ENCODE measurements at regions not wholly inside any gene's neighbourhood (a gene's known extent, or its start where the extent isn't known, plus 50 kb on each side); places are given as distances from the start of the nearest gene placed in this dataset.
"Not testable (repeated sequence)": the region's sequence is repeated elsewhere in the genome, so short reads cannot be mapped to it uniquely, and the experiment has no call there.

GRCh38 chr5:159799701-159800100, 116.6 kb upstream of the ADRA1B start:
- no peak for TF ChIP-seq JUND (IDR thresholded peaks at IDR 0.05; ENCODE audit: low read depth)
- no peak for DNase-seq (ENCODE audit: low read depth in 1 of 2, low spot score in 1 of 2)
- in situ Hi-C loops (cut with HindIII; ENCODE audit: low pct_unique_long_range_greater_than_20kb, low sequenced_read_pairs): no loop called here

- in situ Hi-C loops (cut with HindIII; ENCODE audit: low pct_unique_long_range_greater_than_20kb, low sequenced_read_pairs): no loop called here
- DNase-seq (ENCODE audit: low read depth in 1 of 2, low spot score in 1 of 2): no peak
- no peak for TF ChIP-seq JUND (IDR thresholded peaks at IDR 0.05; ENCODE audit: low read depth)
These were observed 116.0 kb upstream of the ADRA1B start for GRCh38 chr5:159800131-159800840.

GRCh38 chr5:159801303-159801702, 115.0 kb upstream of the ADRA1B start:
- TF ChIP-seq JUND (IDR thresholded peaks at IDR 0.05; ENCODE audit: low read depth): no peak
- in situ Hi-C loops (cut with HindIII; ENCODE audit: low pct_unique_long_range_greater_than_20kb, low sequenced_read_pairs): no loop called here
- DNase-seq (ENCODE audit: low read depth in 1 of 2, low spot score in 1 of 2): no peak

GRCh38 chr5:159802661-159803060, 113.6 kb upstream of the ADRA1B start:
- in situ Hi-C loops (cut with HindIII; ENCODE audit: low pct_unique_long_range_greater_than_20kb, low sequenced_read_pairs): no loop called here
- no peak for TF ChIP-seq JUND (IDR thresholded peaks at IDR 0.05; ENCODE audit: low read depth)

GRCh38 chr5:159804121-159804520, 112.2 kb upstream of the ADRA1B start:
- in situ Hi-C loops (cut with HindIII; ENCODE audit: low pct_unique_long_range_greater_than_20kb, low sequenced_read_pairs): no loop called here
- DNase-seq (ENCODE audit: low read depth in 1 of 2, low spot score in 1 of 2): no peak
- TF ChIP-seq JUND (IDR thresholded peaks at IDR 0.05; ENCODE audit: low read depth): no peak

More at GRCh38 chr5:159802661-159803060, 113.6 kb upstream of the ADRA1B start:
- DNase-seq (ENCODE audit: low read depth in 1 of 2, low spot score in 1 of 2): no peak

- TF ChIP-seq JUND (IDR thresholded peaks at IDR 0.05; ENCODE audit: low read depth): no peak
- in situ Hi-C loops (cut with HindIII; ENCODE audit: low pct_unique_long_range_greater_than_20kb, low sequenced_read_pairs): no loop called here
- DNase-seq (ENCODE audit: low read depth in 1 of 2, low spot score in 1 of 2): no peak
These were observed 111.3 kb upstream of the ADRA1B start for GRCh38 chr5:159805021-159805420.

- in situ Hi-C loops (cut with HindIII; ENCODE audit: low pct_unique_long_range_greater_than_20kb, low sequenced_read_pairs); DNase-seq (ENCODE audit: low read depth in 1 of 2, low spot score in 1 of 2): not testable (repeated sequence)
These were observed 109.1 kb upstream of the ADRA1B start for GRCh38 chr5:159807135-159807534.

- in situ Hi-C loops (cut with HindIII; ENCODE audit: low pct_unique_long_range_greater_than_20kb, low sequenced_read_pairs): no loop called here
- no peak for DNase-seq (ENCODE audit: low read depth in 1 of 2, low spot score in 1 of 2)
- no peak for TF ChIP-seq JUND (IDR thresholded peaks at IDR 0.05; ENCODE audit: low read depth)
These were observed 108.7 kb upstream of the ADRA1B start for GRCh38 chr5:159807586-159807985.

- DNase-seq (ENCODE audit: low read depth in 1 of 2, low spot score in 1 of 2): no peak
- TF ChIP-seq JUND (IDR thresholded peaks at IDR 0.05; ENCODE audit: low read depth): no peak
- in situ Hi-C loops (cut with HindIII; ENCODE audit: low pct_unique_long_range_greater_than_20kb, low sequenced_read_pairs): no loop called here
These were observed 104.6 kb upstream of the ADRA1B start for GRCh38 chr5:159811712-159812111.

GRCh38 chr5:159812759-159813158, 103.5 kb upstream of the ADRA1B start:
- in situ Hi-C loops (cut with HindIII; ENCODE audit: low pct_unique_long_range_greater_than_20kb, low sequenced_read_pairs); DNase-seq (ENCODE audit: low read depth in 1 of 2, low spot score in 1 of 2): not testable (repeated sequence)

- in situ Hi-C loops (cut with HindIII; ENCODE audit: low pct_unique_long_range_greater_than_20kb, low sequenced_read_pairs): no loop called here
- DNase-seq (ENCODE audit: low read depth in 1 of 2, low spot score in 1 of 2): no peak
These were observed 102.1 kb upstream of the ADRA1B start for GRCh38 chr5:159814222-159814621.

GRCh38 chr5:159814805-159815585, 101.3 kb upstream of the ADRA1B start:
- in situ Hi-C loops (cut with HindIII; ENCODE audit: low pct_unique_long_range_greater_than_20kb, low sequenced_read_pairs): no loop called here
- DNase-seq (ENCODE audit: low read depth in 1 of 2, low spot score in 1 of 2): no peak
- no peak for TF ChIP-seq JUND (IDR thresholded peaks at IDR 0.05; ENCODE audit: low read depth)

More at GRCh38 chr5:159814222-159814621, 102.1 kb upstream of the ADRA1B start:
- no peak for TF ChIP-seq JUND (IDR thresholded peaks at IDR 0.05; ENCODE audit: low read depth)

GRCh38 chr5:159817262-159818029, 98.8 kb upstream of the ADRA1B start:
- TF ChIP-seq JUND (IDR thresholded peaks at IDR 0.05; ENCODE audit: low read depth): no peak
- in situ Hi-C loops (cut with HindIII; ENCODE audit: low pct_unique_long_range_greater_than_20kb, low sequenced_read_pairs): no loop called here
- DNase-seq (ENCODE audit: low read depth in 1 of 2, low spot score in 1 of 2): peak in 1 of 2 experiments; percentile 30
